ENCODE measurements at regions not wholly inside any gene's neighbourhood (a gene's known extent, or its start where the extent isn't known, plus 50 kb on each side); places are given as distances from the start of the nearest gene placed in this dataset.

GRCh38 chr5:56511326-56511841 is 278.3 kb upstream of the ANKRD55 start:
- TF ChIP-seq NRF1 (IDR thresholded peaks at IDR 0.05; ENCODE audit: low read depth, low read length) (no peak), CHD2 (IDR thresholded peaks at IDR 0.05; ENCODE audit: low read length, partially characterized antibody) (no peak), POLR2AphosphoS5 (IDR thresholded peaks at IDR 0.05; ENCODE audit: low read depth, low read length) (no peak), CTCF (IDR thresholded peaks at IDR 0.05) (no peak)
